ENCODE measurements at regions not wholly inside any gene's neighbourhood (a gene's known extent, or its start where the extent isn't known, plus 50 kb on each side); places are given as distances from the start of the nearest gene placed in this dataset.

GRCh38 chr9:81132796-81133195 lies 556.6 kb downstream of the TLE1 start:
- no peaks in the 10 kb centered on the region for H3K79me2 ChIP-seq (ENCODE audit: insufficient read depth, low read length)
- no peak overlapping the region for H3K9ac ChIP-seq (ENCODE audit: extremely low read depth, insufficient read length, low read length)
- H3K23ac ChIP-seq (ENCODE audit: insufficient read length, low read depth, low read length), result no peak overlapping the region
- no peak overlapping the region for H3K18ac ChIP-seq (ENCODE audit: insufficient read length, low read depth, low read length)
- DNase-seq, result no peak
- H3K14ac ChIP-seq (ENCODE audit: insufficient read depth, low read length), result no peak overlapping the region
- H4K91ac ChIP-seq (ENCODE audit: insufficient read length, low read depth, low read length), result no peak overlapping the region
- H2BK12ac ChIP-seq (ENCODE audit: insufficient read length, low read depth, low read length), result no peak overlapping the region
- no peak overlapping the region for H3T11ph ChIP-seq (ENCODE audit: low read length)
- H3K27ac ChIP-seq (ENCODE audit: insufficient read length, low read depth, low read length), result no peak overlapping the region
- no peaks in the 10 kb centered on the region; a peak in 1 of 7 replicates for H3K36me3 Mint-ChIP-seq (ENCODE audit: insufficient read depth in 1 of 3, low read depth in 3 of 3)
- H2AFZ ChIP-seq (ENCODE audit: low read length), result no peak overlapping the region
- no peak overlapping the region for H2BK15ac ChIP-seq (ENCODE audit: low read depth, low read length)
- no peak overlapping the region for H4K8ac ChIP-seq (replicated peaks; ENCODE audit: insufficient read length, low read depth, low read length)
- H2BK20ac ChIP-seq (ENCODE audit: low read depth, low read length, poor library complexity, severe bottlenecking), result no peak overlapping the region
- no peaks in the 10 kb centered on the region for H3K4me1 ChIP-seq (ENCODE audit: insufficient read depth, low read length)
- H4K20me1 ChIP-seq (ENCODE audit: control insufficient read depth, insufficient read depth, insufficient read length), result no peaks in the 10 kb centered on the region
- no peak overlapping the region for H3K4me2 ChIP-seq (ENCODE audit: insufficient read depth, insufficient read length, low read length)
- TF ChIP-seq CTCF (conservative IDR thresholded peaks at IDR 0.05), result no peak
- no peak overlapping the region for H2BK120ac ChIP-seq (ENCODE audit: low read depth, low read length, poor library complexity, severe bottlenecking)
- H3K27me3 Mint-ChIP-seq (ENCODE audit: low read depth), result no peaks in the 10 kb centered on the region
- no peak overlapping the region for H3K27ac Mint-ChIP-seq
- no peak overlapping the region for H3K4ac ChIP-seq (ENCODE audit: low read depth, low read length)
- no peak overlapping the region for H2AK5ac ChIP-seq (ENCODE audit: insufficient read length, low read length)
- no peak overlapping the region for H3K4me3 Mint-ChIP-seq
- H3K4me1 Mint-ChIP-seq, result peaks cover 0 to 1% of the 10 kb centered on the region in 2 experiments; a peak in 1 of 4 replicates
- H3K27me3 ChIP-seq (ENCODE audit: insufficient read depth, low read length), result no peaks in the 10 kb centered on the region
- no peak overlapping the region for H4K5ac ChIP-seq (ENCODE audit: insufficient read length, low read depth, low read length)
- H3K56ac ChIP-seq (ENCODE audit: insufficient read length, low read depth, low read length), result no peak overlapping the region
- WGBS (ENCODE audit: extremely low coverage, insufficient read length, low lambda C conversion rate), result no CpG with 5 or more reads among the region's 1 CpG
- peaks cover 2 to 6% of the 10 kb centered on the region in 2 experiments; a peak in 2 of 5 replicates for H3K9me3 Mint-ChIP-seq
- no peaks in the 10 kb centered on the region for H3K23me2 ChIP-seq (ENCODE audit: insufficient read length, low read depth, low read length, poor library complexity, severe bottlenecking)
- no peaks in the 10 kb centered on the region for H3K79me1 ChIP-seq (ENCODE audit: insufficient read depth, low read depth, low read length, poor library complexity, severe bottlenecking)
- no peaks in the 10 kb centered on the region for H3K9me3 ChIP-seq (ENCODE audit: control insufficient read depth, low read depth, low read length)
- no peak overlapping the region for H2BK5ac ChIP-seq (ENCODE audit: insufficient read length, low read length)

Measured in H9 (cell line).